ENCODE measurements at regions not wholly inside any gene's neighbourhood (a gene's known extent, or its start where the extent isn't known, plus 50 kb on each side); places are given as distances from the start of the nearest gene placed in this dataset.

GRCh38 chr15:96497951-96498350 lies 167.5 kb downstream of the NR2F2 start:
- no peak for TF ChIP-seq CTCF (tag by site-specific recombination; IDR thresholded peaks at IDR 0.05)
- no peak for TF ChIP-seq ZNF473 (tag by site-specific recombination; IDR thresholded peaks at IDR 0.05)
- TF ChIP-seq, protein P1, sequence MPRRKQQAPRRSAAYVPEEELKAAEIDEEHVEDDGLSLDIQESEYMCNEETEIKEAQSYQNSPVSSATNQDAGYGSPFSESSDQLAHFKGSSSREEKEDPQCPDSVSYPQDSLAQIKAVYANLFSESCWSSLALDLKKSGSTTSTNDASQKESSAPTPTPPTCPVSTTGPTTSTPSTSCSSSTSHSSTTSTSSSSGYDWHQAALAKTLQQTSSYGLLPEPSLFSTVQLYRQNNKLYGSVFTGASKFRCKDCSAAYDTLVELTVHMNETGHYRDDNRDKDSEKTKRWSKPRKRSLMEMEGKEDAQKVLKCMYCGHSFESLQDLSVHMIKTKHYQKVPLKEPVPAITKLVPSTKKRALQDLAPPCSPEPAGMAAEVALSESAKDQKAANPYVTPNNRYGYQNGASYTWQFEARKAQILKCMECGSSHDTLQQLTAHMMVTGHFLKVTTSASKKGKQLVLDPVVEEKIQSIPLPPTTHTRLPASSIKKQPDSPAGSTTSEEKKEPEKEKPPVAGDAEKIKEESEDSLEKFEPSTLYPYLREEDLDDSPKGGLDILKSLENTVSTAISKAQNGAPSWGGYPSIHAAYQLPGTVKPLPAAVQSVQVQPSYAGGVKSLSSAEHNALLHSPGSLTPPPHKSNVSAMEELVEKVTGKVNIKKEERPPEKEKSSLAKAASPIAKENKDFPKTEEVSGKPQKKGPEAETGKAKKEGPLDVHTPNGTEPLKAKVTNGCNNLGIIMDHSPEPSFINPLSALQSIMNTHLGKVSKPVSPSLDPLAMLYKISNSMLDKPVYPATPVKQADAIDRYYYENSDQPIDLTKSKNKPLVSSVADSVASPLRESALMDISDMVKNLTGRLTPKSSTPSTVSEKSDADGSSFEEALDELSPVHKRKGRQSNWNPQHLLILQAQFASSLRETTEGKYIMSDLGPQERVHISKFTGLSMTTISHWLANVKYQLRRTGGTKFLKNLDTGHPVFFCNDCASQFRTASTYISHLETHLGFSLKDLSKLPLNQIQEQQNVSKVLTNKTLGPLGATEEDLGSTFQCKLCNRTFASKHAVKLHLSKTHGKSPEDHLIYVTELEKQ (tag by site-specific recombination; IDR thresholded peaks at IDR 0.05; ENCODE audit: borderline replicate concordance) = no peak

All from HEK293 (cell line).